IMR-90 (cell line): ENCODE measurements at regions not wholly inside any gene's neighbourhood (a gene's known extent, or its start where the extent isn't known, plus 50 kb on each side); places are given as distances from the start of the nearest gene placed in this dataset.

Experiments used
- BHLHE40 ChIP-seq: fragments of 150-350 bp; IDR thresholded peaks from 2 replicates; pipeline ENCODE4 v1.6.1; 2016; ENCODE audit warnings: mild to moderate bottlenecking, low read depth, low read length
- CEBPB ChIP-seq: IDR thresholded peaks from 2 replicates; pipeline ENCODE4 v1.6.1; 2012; ENCODE audit warnings: low read depth, low read length, improper control_type of control experiment
- CTCF ChIP-seq: conservative IDR thresholded peaks from 2 replicates; pipeline ENCODE4 v1.5.1; 2012; ENCODE audit warnings: mild to moderate bottlenecking, low read depth, low read length, improper control_type of control experiment
- ELK1 ChIP-seq: fragments of 150-350 bp; IDR thresholded peaks from 2 replicates; pipeline ENCODE4 v1.6.1; 2016; ENCODE audit warnings: low read depth, mild to moderate bottlenecking, low read length, moderate library complexity, borderline replicate concordance
- FOS ChIP-seq: fragments of 150-350 bp; IDR thresholded peaks from 2 replicates; pipeline ENCODE4 v1.6.1; 2016; ENCODE audit warnings: low read depth, low read length
- MAFK ChIP-seq: IDR thresholded peaks from 2 replicates; pipeline ENCODE4 v1.6.1; 2012; ENCODE audit warnings: low read depth, low read length, improper control_type of control experiment
- MAZ ChIP-seq: IDR thresholded peaks from 2 replicates; pipeline ENCODE4 v1.6.1; 2012; ENCODE audit warnings: low read depth, mild to moderate bottlenecking, low read length, improper control_type of control experiment, moderate library complexity, borderline replicate concordance
- MXI1 ChIP-seq: IDR thresholded peaks from 2 replicates; pipeline ENCODE4 v1.6.1; 2012; ENCODE audit warnings: low read depth, mild to moderate bottlenecking, low read length, moderate library complexity, borderline replicate concordance
- POLR2A ChIP-seq: IDR thresholded peaks from 2 replicates; pipeline ENCODE4 v1.6.1; 2012; ENCODE audit warnings: mild to moderate bottlenecking, low read depth, low read length
- RAD21 ChIP-seq: IDR thresholded peaks from 2 replicates; pipeline ENCODE4 v1.6.1; 2012; ENCODE audit warnings: low read length, improper control_type of control experiment
- RCOR1 ChIP-seq: IDR thresholded peaks from 2 replicates; pipeline ENCODE4 v1.6.1; 2012; ENCODE audit warnings: mild to moderate bottlenecking, low read length, improper control_type of control experiment; ENCODE audit not compliant: insufficient replicate concordance
- RFX5 ChIP-seq: IDR thresholded peaks from 2 replicates; pipeline ENCODE4 v1.8.0; 2012; ENCODE audit warnings: low read depth, mild to moderate bottlenecking, low read length, moderate library complexity
- SMC3 ChIP-seq: fragments of 150-350 bp; IDR thresholded peaks from 2 replicates; pipeline ENCODE4 v1.6.1; 2016; ENCODE audit warnings: low read depth, mild to moderate bottlenecking, antibody characterized with exemption, low read length, moderate library complexity
- USF2 ChIP-seq: fragments of 150-350 bp; IDR thresholded peaks from 2 replicates; pipeline ENCODE4 v1.6.1; 2017; ENCODE audit warnings: mild to moderate bottlenecking, antibody characterized with exemption, low read length, low read depth

- TF ChIP-seq CTCF (no peak), POLR2A (no peak), FOS (no peak), RFX5 (no peak), ELK1 (no peak), CEBPB (no peak), RCOR1 (no peak), MXI1 (no peak), MAFK (no peak), SMC3 (no peak), MAZ (no peak), BHLHE40 (no peak), RAD21 (no peak), USF2 (no peak)
Observed at GRCh38 chr1:237999426-238000052, 108.8 kb upstream of the ZP4 start.
